Vagina (tissue), 2 donors: ENCODE measurements at regions not wholly inside any gene's neighbourhood (a gene's known extent, or its start where the extent isn't known, plus 50 kb on each side); places are given as distances from the start of the nearest gene placed in this dataset.

Experiments
- DNase-seq, 2 donors: peaks; one replicate each; pipeline ENCODE4 v3.0.0-alpha.2; 2017; ENCODE audit errors: extremely low spot score in 2 of 2
- H3K27ac ChIP-seq: fragments of 200-600 bp; sonication (generic); one replicate; pipeline ENCODE4 v1.5.1; 2019
- H3K27me3 ChIP-seq: fragments of 200-600 bp; sonication (generic); one replicate; pipeline ENCODE4 v1.5.1; 2019
- H3K36me3 ChIP-seq, 2 donors: fragments of 200-600 bp; sonication (generic); one replicate each; pipeline ENCODE4 v1.5.1; 2017 to 2019
- H3K4me1 ChIP-seq: fragments of 200-600 bp; sonication (generic); one replicate; pipeline ENCODE4 v1.5.1; 2019
- H3K4me3 ChIP-seq, 2 donors: fragments of 200-600 bp; sonication (generic); 1 replicate in 1 of 2; 2 replicates in 1 of 2; pipeline ENCODE4 v1.5.1; 2016 to 2019
- H3K9me3 ChIP-seq: fragments of 200-600 bp; sonication (generic); one replicate; pipeline ENCODE4 v1.5.1; 2019
- CTCF ChIP-seq, 3 experiments: fragments of 450-650 bp in 2 of 3; fragments of 200-600 bp in 1 of 3; sonication (generic) in 1 of 3; IDR thresholded peaks; one replicate each; pipeline ENCODE4 v1.5.1; 2017 to 2019; ENCODE audit warnings: antibody characterized with exemption in 3 of 3, mild to moderate bottlenecking in 2 of 3, moderate library complexity in 2 of 3
- POLR2A ChIP-seq, 2 donors: fragments of 450-650 bp; IDR thresholded peaks; one replicate each; pipeline ENCODE4 v1.6.1; 2017; ENCODE audit warnings: antibody characterized with exemption in 2 of 2, mild to moderate bottlenecking in 2 of 2, moderate library complexity in 2 of 2
- POLR2AphosphoS5 ChIP-seq, 2 donors: sonication (generic); formaldehyde crosslinking; IDR thresholded peaks; one replicate each; pipeline ENCODE4 v1.9.0; 2017; ENCODE audit warnings: antibody characterized with exemption in 2 of 2, mild to moderate bottlenecking in 2 of 2, low read depth in 1 of 2; ENCODE audit not compliant: insufficient read depth in 1 of 2
- intact Hi-C: fragments of 100-400 bp; cut with DNase I; formaldehyde crosslinking; loops from one replicate; pipeline ENCODE4 v1.15.1; 2023

DNA sequence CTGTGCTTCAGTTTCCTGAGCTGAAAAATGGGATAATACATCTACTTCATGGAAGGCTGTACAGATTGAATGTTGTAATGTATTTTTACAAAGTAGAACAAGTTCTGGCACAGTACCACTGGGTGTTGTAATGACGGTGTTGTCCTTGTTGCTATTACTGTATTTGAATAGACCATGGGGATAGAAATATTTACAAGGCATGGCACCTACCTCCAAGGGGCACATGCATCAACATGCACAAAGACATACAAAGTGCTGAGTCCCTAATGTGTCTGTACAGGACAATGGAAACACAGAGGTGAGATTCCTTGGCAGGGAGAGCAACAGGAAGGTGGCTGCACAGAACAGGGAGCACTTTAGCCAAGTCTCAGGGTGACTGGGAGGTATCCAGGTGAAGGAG is 930.6 kb upstream of the TMEM132C start:
- DNase-seq, result no peak
- Histone ChIP-seq H3K9me3 (no peaks in the 10 kb centered on the region), H3K4me1 (no peaks in the 10 kb centered on the region), H3K4me3 (no peak overlapping the region), H3K36me3 (no peaks in the 10 kb centered on the region), H3K27me3 (no peaks in the 10 kb centered on the region), H3K27ac (no peak overlapping the region)
- intact Hi-C loops, result no loop called here
- TF ChIP-seq POLR2A (IDR thresholded peaks at IDR 0.05) (no peak), CTCF (IDR thresholded peaks at IDR 0.05) (no peak), POLR2AphosphoS5 (IDR thresholded peaks at IDR 0.05; ENCODE audit: insufficient read depth in 1 of 2, low read depth in 1 of 2) (no peak)

DNA sequence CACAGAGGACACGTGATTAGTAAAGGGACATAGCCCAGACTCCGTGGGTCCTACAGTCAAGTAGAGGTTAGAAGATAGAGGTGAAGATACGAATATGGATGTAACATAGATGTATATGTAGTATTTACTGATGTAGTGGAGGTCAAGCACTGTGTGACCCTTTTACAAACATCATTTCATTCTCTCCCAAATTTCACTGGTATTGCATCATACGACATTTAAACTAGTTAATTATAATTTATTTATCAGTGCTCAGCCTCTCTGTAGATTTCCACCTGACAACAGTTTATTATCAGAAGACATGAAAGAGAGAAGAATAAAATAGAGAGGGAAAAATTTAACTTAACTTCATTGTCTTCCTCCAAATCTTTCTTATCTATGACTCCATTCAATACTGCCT is 927.9 kb upstream of the TMEM132C start:
- Histone ChIP-seq H3K27ac (no peak overlapping the region), H3K4me1 (no peaks in the 10 kb centered on the region), H3K9me3 (no peaks in the 10 kb centered on the region), H3K4me3 (no peak overlapping the region), H3K27me3 (no peaks in the 10 kb centered on the region), H3K36me3 (no peaks in the 10 kb centered on the region)
- TF ChIP-seq CTCF (IDR thresholded peaks at IDR 0.05), result no peak
- TF ChIP-seq POLR2AphosphoS5 (IDR thresholded peaks at IDR 0.05; ENCODE audit: insufficient read depth in 1 of 2, low read depth in 1 of 2), result no peak
- intact Hi-C loops, result no loop called here
- DNase-seq, result no peak

DNA sequence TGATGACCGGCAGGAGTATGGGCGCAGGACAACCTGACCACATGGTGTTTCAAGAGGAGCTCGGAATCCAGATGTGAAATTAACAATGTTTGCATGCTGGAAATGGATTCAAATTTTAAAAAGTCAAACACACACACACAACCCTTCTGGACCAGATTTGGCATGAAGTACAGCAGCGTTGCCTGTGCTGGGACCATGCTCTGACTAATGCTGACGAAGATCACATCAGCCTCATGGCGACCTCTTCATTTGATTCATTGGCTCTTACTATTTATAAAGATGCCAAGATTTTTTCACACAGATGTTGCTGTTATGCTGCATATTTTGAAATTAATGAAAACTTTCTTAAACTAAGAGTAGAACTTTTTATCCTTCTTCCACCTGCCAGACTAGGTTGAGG is 926.6 kb upstream of the TMEM132C start:
- DNase-seq, result no peak
- Histone ChIP-seq H3K9me3 (no peaks in the 10 kb centered on the region), H3K4me3 (no peak overlapping the region), H3K27me3 (no peaks in the 10 kb centered on the region), H3K27ac (no peak overlapping the region), H3K36me3 (no peaks in the 10 kb centered on the region), H3K4me1 (no peaks in the 10 kb centered on the region)
- intact Hi-C loops, result no loop called here
- TF ChIP-seq CTCF (IDR thresholded peaks at IDR 0.05) (no peak), POLR2AphosphoS5 (IDR thresholded peaks at IDR 0.05; ENCODE audit: insufficient read depth in 1 of 2, low read depth in 1 of 2) (no peak), POLR2A (IDR thresholded peaks at IDR 0.05) (no peak)

- no peaks in the 10 kb centered on the region for H3K36me3 ChIP-seq
- H3K4me1 ChIP-seq, result no peaks in the 10 kb centered on the region
- H3K27me3 ChIP-seq, result no peaks in the 10 kb centered on the region
- no peaks in the 10 kb centered on the region for H3K9me3 ChIP-seq
- no peak overlapping the region for H3K27ac ChIP-seq
- DNase-seq, result no peak
- TF ChIP-seq POLR2A (IDR thresholded peaks at IDR 0.05), result no peak
- no peak for TF ChIP-seq CTCF (IDR thresholded peaks at IDR 0.05)
- intact Hi-C loops, result no loop called here
- no peak overlapping the region for H3K4me3 ChIP-seq
Observed at GRCh38 chr12:127342861-127343260, 924.1 kb upstream of the TMEM132C start.

GRCh38 chr12:127343940-127344339 is 923.0 kb upstream of the TMEM132C start:
- no peaks in the 10 kb centered on the region for H3K27me3 ChIP-seq
- no peak for TF ChIP-seq POLR2AphosphoS5 (IDR thresholded peaks at IDR 0.05; ENCODE audit: insufficient read depth in 1 of 2, low read depth in 1 of 2)
- no peak for TF ChIP-seq CTCF (IDR thresholded peaks at IDR 0.05)
- TF ChIP-seq POLR2A (IDR thresholded peaks at IDR 0.05), result no peak
- no peak overlapping the region for H3K4me3 ChIP-seq
- H3K27ac ChIP-seq, result no peak overlapping the region
- no peaks in the 10 kb centered on the region for H3K4me1 ChIP-seq
- no peaks in the 10 kb centered on the region for H3K9me3 ChIP-seq
- DNase-seq, result no peak
- intact Hi-C loops, result no loop called here
- no peaks in the 10 kb centered on the region for H3K36me3 ChIP-seq
